H1 (cell line): ENCODE measurements at regions not wholly inside any gene's neighbourhood (a gene's known extent, or its start where the extent isn't known, plus 50 kb on each side); places are given as distances from the start of the nearest gene placed in this dataset.

ENCODE experiments used
- CTCF ChIA-PET: fragments of 300-600 bp; sonication (Branson Sonifier 250); formaldehyde crosslinking; loops from one replicate; lab custom pipeline; 2021; ENCODE audit not compliant: partially characterized antibody; lab: Charles Lee
- POLR2A ChIA-PET: fragments of 300-600 bp; sonication (Branson Sonifier 250); formaldehyde crosslinking; loops from one replicate; lab custom pipeline; 2021; ENCODE audit warnings: inconsistent platforms; ENCODE audit not compliant: partially characterized antibody; lab: Charles Lee
- DNase-seq, 2 experiments: peaks; one replicate each; pipeline versions ENCODE4 v3.0.0 to v3.0.0-alpha.2; 2010 to 2022; ENCODE audit warnings: low spot score in 2 of 2, low read depth in 1 of 2, mixed read lengths in 1 of 2
- FAIRE-seq: peaks from 2 replicates; lab custom pipeline; 2011; peaks lifted over from hg19 to GRCh38; lab: Jason Lieb, UNC
- H2AFZ ChIP-seq: 2 replicates; pipeline ENCODE4 v1.8.1; 2012; ENCODE audit warnings: low read length, inconsistent platforms
- H2AK5ac ChIP-seq: 2 replicates; pipeline ENCODE4 v1.6.1; 2013; ENCODE audit warnings: low read depth, low read length
- H2BK120ac ChIP-seq: replicated peaks from 2 replicates; pipeline ENCODE3; 2013; ENCODE audit warnings: low read depth, low read length, inconsistent platforms
- H2BK12ac ChIP-seq: 2 replicates; pipeline ENCODE4 v1.6.1; 2013; ENCODE audit warnings: low read depth, low read length
- H2BK15ac ChIP-seq: 2 replicates; pipeline ENCODE4 v1.6.1; 2013; ENCODE audit warnings: low read length
- H2BK20ac ChIP-seq: 2 replicates; pipeline ENCODE4 v1.6.1; 2013; ENCODE audit warnings: low read length
- H2BK5ac ChIP-seq: 2 replicates; pipeline ENCODE4 v1.6.1; 2013; ENCODE audit warnings: low read depth, low read length
- H3K14ac ChIP-seq: 2 replicates; pipeline ENCODE4 v1.6.1; 2013; ENCODE audit warnings: inconsistent platforms; ENCODE audit not compliant: insufficient read length
- H3K18ac ChIP-seq: 2 replicates; pipeline ENCODE4 v1.6.1; 2013; ENCODE audit warnings: low read length; ENCODE audit errors: extremely low read depth
- H3K23ac ChIP-seq: 2 replicates; pipeline ENCODE4 v1.6.1; 2013; ENCODE audit warnings: inconsistent platforms; ENCODE audit not compliant: insufficient read length
- H3K23me2 ChIP-seq: 2 replicates; pipeline ENCODE4 v1.6.1; 2013; ENCODE audit warnings: low read depth, low read length
- H3K27ac ChIP-seq: 2 replicates; pipeline ENCODE4 v1.6.1; 2011; ENCODE audit warnings: low read depth, low read length, inconsistent platforms
- H3K27me3 ChIP-seq, 4 experiments: replicated peaks in 1 of 4; 1 replicate in 1 of 4; 2 replicates in 3 of 4; pipeline versions ENCODE4 v1.6.1 to v1.8.1; 2011 to 2013; ENCODE audit warnings: low read length in 3 of 4, mild to moderate bottlenecking in 3 of 4, inconsistent platforms in 2 of 4, mixed read lengths in 2 of 4, moderate library complexity in 1 of 4; ENCODE audit not compliant: control insufficient read depth in 3 of 4, insufficient read depth in 3 of 4; ENCODE audit errors: extremely low read depth in 1 of 4
- H3K36me3 ChIP-seq, 4 experiments: 2 replicates each; pipeline versions ENCODE4 v1.6.1 to v1.8.1; 2011 to 2013; ENCODE audit warnings: mild to moderate bottlenecking in 4 of 4, low read length in 3 of 4, moderate library complexity in 2 of 4, control low read depth in 1 of 4, inconsistent platforms in 1 of 4; ENCODE audit not compliant: insufficient read depth in 4 of 4, control insufficient read depth in 2 of 4
- H3K4ac ChIP-seq: replicated peaks from 2 replicates; pipeline ENCODE3; 2013; ENCODE audit warnings: low read length, low read depth, mixed read lengths, inconsistent platforms; ENCODE audit not compliant: insufficient read length
- H3K4me1 ChIP-seq, 4 experiments: replicated peaks in 1 of 4; 1 replicate in 1 of 4; 2 replicates in 3 of 4; pipeline versions ENCODE4 v1.6.1 to v1.8.1; 2011 to 2013; ENCODE audit warnings: low read length in 3 of 4, inconsistent platforms in 2 of 4, mixed read lengths in 1 of 4; ENCODE audit not compliant: insufficient read depth in 4 of 4, control insufficient read depth in 3 of 4
- H3K4me2 ChIP-seq, 2 experiments: 2 replicates each; pipeline versions ENCODE4 v1.6.1 to v1.8.1; 2011 to 2013; ENCODE audit warnings: low read depth in 2 of 2, low read length in 2 of 2, control low read depth in 1 of 2, inconsistent platforms in 1 of 2, mild to moderate bottlenecking in 1 of 2; ENCODE audit not compliant: insufficient read depth in 1 of 2
- H3K4me3 ChIP-seq, 4 experiments: fragments of 200-600, 300-600 bp in 1 of 4; sonication (generic), shearing (Covaris generic), sonication (Bioruptor Twin) in 1 of 4; 2 replicates each; pipeline versions ENCODE4 v1.5.1 to v1.8.1; 2011 to 2016; ENCODE audit warnings: low read length in 4 of 4, low read depth in 3 of 4, control low read depth in 2 of 4, inconsistent platforms in 2 of 4, mild to moderate bottlenecking in 2 of 4, mixed read lengths in 1 of 4, moderate library complexity in 1 of 4; ENCODE audit not compliant: insufficient read depth in 2 of 4; ENCODE audit errors: extremely low read depth in 1 of 4
- H3K56ac ChIP-seq: replicated peaks from 2 replicates; pipeline ENCODE3; 2013; ENCODE audit warnings: low read depth, mild to moderate bottlenecking, mixed read lengths, low read length, inconsistent platforms; ENCODE audit not compliant: insufficient read length
- H3K79me1 ChIP-seq: 2 replicates; pipeline ENCODE4 v1.6.1; 2013; ENCODE audit warnings: low read depth, low read length, control low read depth
- H3K79me2 ChIP-seq, 2 experiments: 2 replicates each; pipeline versions ENCODE4 v1.6.1 to v1.8.1; 2012 to 2013; ENCODE audit warnings: low read length in 2 of 2, mild to moderate bottlenecking in 2 of 2, inconsistent platforms in 1 of 2; ENCODE audit not compliant: insufficient read depth in 2 of 2, control insufficient read depth in 1 of 2
- H3K9ac ChIP-seq, 4 experiments: replicated peaks in 1 of 4; 1 replicate in 1 of 4; 2 replicates in 3 of 4; pipeline versions ENCODE4 v1.6.1 to v1.8.1; 2011 to 2013; ENCODE audit warnings: low read depth in 3 of 4, low read length in 3 of 4, control low read depth in 2 of 4, mild to moderate bottlenecking in 2 of 4, moderate library complexity in 2 of 4, inconsistent platforms in 1 of 4; ENCODE audit errors: extremely low read depth in 1 of 4
- H3K9me3 ChIP-seq, 2 experiments: 2 replicates each; pipeline versions ENCODE4 v1.6.1 to v1.8.1; 2012 to 2013; ENCODE audit warnings: mild to moderate bottlenecking in 2 of 2, moderate library complexity in 2 of 2, control low read depth in 1 of 2, inconsistent platforms in 1 of 2, low read depth in 1 of 2, low read length in 1 of 2, mixed read lengths in 1 of 2; ENCODE audit not compliant: insufficient read depth in 2 of 2
- H4K20me1 ChIP-seq, 2 experiments: replicated peaks in 1 of 2; 2 replicates each; pipeline versions ENCODE3 to v1.8.1; 2011 to 2013; ENCODE audit warnings: inconsistent platforms in 2 of 2, low read length in 2 of 2, mild to moderate bottlenecking in 1 of 2; ENCODE audit not compliant: insufficient read depth in 2 of 2, control insufficient read depth in 1 of 2
- H4K5ac ChIP-seq: 2 replicates; pipeline ENCODE4 v1.6.1; 2013; ENCODE audit warnings: low read length, low read depth, mixed read lengths, inconsistent platforms; ENCODE audit not compliant: insufficient read length
- H4K8ac ChIP-seq: 2 replicates; pipeline ENCODE4 v1.8.0; 2013; ENCODE audit warnings: mild to moderate bottlenecking, moderate library complexity, low read length, inconsistent platforms; ENCODE audit not compliant: insufficient read depth; ENCODE audit errors: extremely low read depth
- H4K91ac ChIP-seq: replicated peaks from 2 replicates; pipeline ENCODE3; 2013; ENCODE audit warnings: low read length, mixed read lengths, inconsistent platforms; ENCODE audit not compliant: insufficient read length
- SP2 ChIP-seq: IDR thresholded peaks from 2 replicates; pipeline ENCODE4 v1.6.1; 2012; ENCODE audit warnings: mild to moderate bottlenecking, low read length, inconsistent platforms
- WGBS, 2 experiments: shearing (Covaris generic) in 1 of 2; methylation state at CpG; one replicate each; pipeline versions ENCODE4 v1.1.6 to v1.1.7; 2013 to 2015; ENCODE audit warnings: low lambda C conversion rate in 2 of 2, mixed read lengths in 2 of 2, inconsistent platforms in 1 of 2, low coverage in 1 of 2, missing lambda C conversion rate in 1 of 2; ENCODE audit not compliant: insufficient replicate concordance in 2 of 2, insufficient coverage in 1 of 2, insufficient read length in 1 of 2; ENCODE audit errors: extremely low coverage in 1 of 2, missing lambda C conversion rate in 1 of 2; 5-methylcytosine and 5-hydroxymethylcytosine counted together

- H3K4me1 ChIP-seq = peaks cover 0 to 6% (median 4%) of the 10 kb centered on the region in 4 experiments; a peak in 2 of 7 replicates
- no peak overlapping the region for H4K5ac ChIP-seq
- no peaks in the 10 kb centered on the region for H3K9me3 ChIP-seq
- no peak overlapping the region for H2BK12ac ChIP-seq
- H2BK120ac ChIP-seq = no peak overlapping the region
- FAIRE-seq (no peak), DNase-seq (no peak)
- H3K36me3 ChIP-seq = no peaks in the 10 kb centered on the region
- H3K79me1 ChIP-seq = no peaks in the 10 kb centered on the region
- no peak overlapping the region for H3K4me3 ChIP-seq
- H3K18ac ChIP-seq = no peak overlapping the region
- H3K79me2 ChIP-seq = no peaks in the 10 kb centered on the region
- no peak overlapping the region for H3K27ac ChIP-seq
- H4K8ac ChIP-seq = no peak overlapping the region
- no peaks in the 10 kb centered on the region for H3K27me3 ChIP-seq
- CTCF ChIA-PET = interaction anchor here (0.6 to 0.7 kb wide), 2 partner anchors 139 to 159 kb away, joined by 3 to 4 read pairs; no protein-coding TSS in a partner anchor
- H2BK5ac ChIP-seq = no peak overlapping the region
- H3K4me2 ChIP-seq = no peak overlapping the region
- H3K14ac ChIP-seq = no peak overlapping the region
- H3K56ac ChIP-seq = no peak overlapping the region
- H3K9ac ChIP-seq = no peak overlapping the region
- H3K4ac ChIP-seq = no peak overlapping the region
- H2BK20ac ChIP-seq = no peak overlapping the region
- no peak overlapping the region for H4K91ac ChIP-seq
- POLR2A ChIA-PET = no interaction called here
- no peak overlapping the region for H2BK15ac ChIP-seq
- no peak overlapping the region for H3K23ac ChIP-seq
- 80% methylated on average over 2 of the region's 2 CpGs; no CpG with 5 or more reads in 1 of the 2 experiments for WGBS, 2 experiments
- no peaks in the 10 kb centered on the region for H3K23me2 ChIP-seq
- H2AFZ ChIP-seq = 0 out of 2 replicates have a peak overlapping the region, but pooled peaks have one; percentile 7
- H2AK5ac ChIP-seq = no peak overlapping the region
- no peaks in the 10 kb centered on the region for H4K20me1 ChIP-seq
- TF ChIP-seq SP2 = no peak
Measured at GRCh38 chr3:31246293-31247062, 286.2 kb upstream of the STT3B start.
